LNCAP (cell line): ENCODE measurements at regions not wholly inside any gene's neighbourhood (a gene's known extent, or its start where the extent isn't known, plus 50 kb on each side); places are given as distances from the start of the nearest gene placed in this dataset.

Experiments
- CTCF ChIP-seq: fragments of 450-650 bp; IDR thresholded peaks from 2 replicates; pipeline ENCODE4 v1.5.1; 2017; ENCODE audit warnings: mild to moderate bottlenecking

GRCh38 chr16:86928523-86929011, 350.2 kb downstream of the FOXL1 start:
- no peak for TF ChIP-seq CTCF

GRCh38 chr16:86929057-86929871, 350.9 kb downstream of the FOXL1 start:
- TF ChIP-seq CTCF = no peak

- TF ChIP-seq CTCF = no peak
These were observed 351.7 kb downstream of the FOXL1 start for GRCh38 chr16:86930001-86930400.

- TF ChIP-seq CTCF = no peak
These were observed 352.5 kb downstream of the FOXL1 start for GRCh38 chr16:86930663-86931373.

GRCh38 chr16:86931410-86931941, 353.1 kb downstream of the FOXL1 start:
- TF ChIP-seq CTCF = no peak

GRCh38 chr16:86932130-86932982, 354.0 kb downstream of the FOXL1 start:
- no peak for TF ChIP-seq CTCF
